ENCODE measurements at regions not wholly inside any gene's neighbourhood (a gene's known extent, or its start where the extent isn't known, plus 50 kb on each side); places are given as distances from the start of the nearest gene placed in this dataset.

- Histone ChIP-seq H3K9ac (ENCODE audit: low read length) (no peak overlapping the region), H3K4me3 (ENCODE audit: low read depth, low read length, poor library complexity, severe bottlenecking) (no peak overlapping the region), H3K4me1 (ENCODE audit: insufficient read depth, low read length, severe bottlenecking) (no peaks in the 10 kb centered on the region), H3K79me2 (ENCODE audit: insufficient read depth, low read length) (no peaks in the 10 kb centered on the region), H3K4me2 (ENCODE audit: low read length) (no peak overlapping the region), H3K27ac (ENCODE audit: low read depth, low read length, poor library complexity, severe bottlenecking) (no peak overlapping the region), H3K36me3 (ENCODE audit: insufficient read depth, low read length) (no peaks in the 10 kb centered on the region), H3F3A (ENCODE audit: insufficient read depth, low read length) (no peaks in the 10 kb centered on the region), H4K20me1 (ENCODE audit: insufficient read depth, low read length) (no peaks in the 10 kb centered on the region), H3K27me3 (ENCODE audit: insufficient read depth, low read length) (no peaks in the 10 kb centered on the region), H3K9me2 (ENCODE audit: low read depth, low read length) (no peaks in the 10 kb centered on the region; the same call in 1 of the 2 replicates), H3K9me3 (ENCODE audit: low read length) (no peaks in the 10 kb centered on the region; the same call in 1 of the 2 replicates), H2AFZ (ENCODE audit: low read length) (no peak overlapping the region)
- TF ChIP-seq EZH2 (IDR thresholded peaks at IDR 0.05; ENCODE audit: borderline replicate concordance, low read length) (no peak), CTCF (IDR thresholded peaks at IDR 0.05; ENCODE audit: low read length) (no peak)
These were observed 110.9 kb downstream of the NXNL2 start for GRCh38 chr9:88645879-88646199.

- H3K4me2 ChIP-seq (ENCODE audit: low read length), result no peak overlapping the region
These were observed 111.7 kb downstream of the NXNL2 start for GRCh38 chr9:88646539-88647300.

GRCh38 chr9:88651682-88652633 lies 117.0 kb downstream of the NXNL2 start:
- TF ChIP-seq CTCF (IDR thresholded peaks at IDR 0.05; ENCODE audit: low read length), result no peak
- TF ChIP-seq EZH2 (IDR thresholded peaks at IDR 0.05; ENCODE audit: borderline replicate concordance, low read length), result no peak

More at GRCh38 chr9:88646539-88647300, 111.7 kb downstream of the NXNL2 start:
- H3F3A ChIP-seq (ENCODE audit: insufficient read depth, low read length), result no peaks in the 10 kb centered on the region
- no peaks in the 10 kb centered on the region for H3K79me2 ChIP-seq (ENCODE audit: insufficient read depth, low read length)
- H3K27me3 ChIP-seq (ENCODE audit: insufficient read depth, low read length), result no peaks in the 10 kb centered on the region
- H3K36me3 ChIP-seq (ENCODE audit: insufficient read depth, low read length), result no peaks in the 10 kb centered on the region
- H4K20me1 ChIP-seq (ENCODE audit: insufficient read depth, low read length), result no peaks in the 10 kb centered on the region
- H2AFZ ChIP-seq (ENCODE audit: low read length), result no peak overlapping the region
- H3K4me3 ChIP-seq (ENCODE audit: low read depth, low read length, poor library complexity, severe bottlenecking), result no peak overlapping the region
- H3K27ac ChIP-seq (ENCODE audit: low read depth, low read length, poor library complexity, severe bottlenecking), result no peak overlapping the region
- no peaks in the 10 kb centered on the region; the same call in 1 of the 2 replicates for H3K9me2 ChIP-seq (ENCODE audit: low read depth, low read length)
- TF ChIP-seq CTCF (IDR thresholded peaks at IDR 0.05; ENCODE audit: low read length), result no peak
- no peak for TF ChIP-seq EZH2 (IDR thresholded peaks at IDR 0.05; ENCODE audit: borderline replicate concordance, low read length)
- no peaks in the 10 kb centered on the region; the same call in 1 of the 2 replicates for H3K9me3 ChIP-seq (ENCODE audit: low read length)
- H3K9ac ChIP-seq (ENCODE audit: low read length), result no peak overlapping the region
- H3K4me1 ChIP-seq (ENCODE audit: insufficient read depth, low read length, severe bottlenecking), result no peaks in the 10 kb centered on the region

More at GRCh38 chr9:88651682-88652633, 117.0 kb downstream of the NXNL2 start:
- Histone ChIP-seq H3K9me2 (ENCODE audit: low read depth, low read length) (no peaks in the 10 kb centered on the region; the same call in 1 of the 2 replicates), H2AFZ (ENCODE audit: low read length) (no peak overlapping the region), H3K79me2 (ENCODE audit: insufficient read depth, low read length) (no peaks in the 10 kb centered on the region), H3K4me2 (ENCODE audit: low read length) (no peak overlapping the region), H4K20me1 (ENCODE audit: insufficient read depth, low read length) (no peaks in the 10 kb centered on the region), H3K27me3 (ENCODE audit: insufficient read depth, low read length) (no peaks in the 10 kb centered on the region), H3K9ac (ENCODE audit: low read length) (no peak overlapping the region), H3K27ac (ENCODE audit: low read depth, low read length, poor library complexity, severe bottlenecking) (no peak overlapping the region), H3K36me3 (ENCODE audit: insufficient read depth, low read length) (no peaks in the 10 kb centered on the region), H3K9me3 (ENCODE audit: low read length) (no peaks in the 10 kb centered on the region; the same call in 1 of the 2 replicates), H3K4me3 (ENCODE audit: low read depth, low read length, poor library complexity, severe bottlenecking) (no peak overlapping the region), H3F3A (ENCODE audit: insufficient read depth, low read length) (no peaks in the 10 kb centered on the region), H3K4me1 (ENCODE audit: insufficient read depth, low read length, severe bottlenecking) (no peaks in the 10 kb centered on the region)

Measured in OCI-LY1 (cell line).